ENCODE measurements at regions not wholly inside any gene's neighbourhood (a gene's known extent, or its start where the extent isn't known, plus 50 kb on each side); places are given as distances from the start of the nearest gene placed in this dataset.

DNA sequence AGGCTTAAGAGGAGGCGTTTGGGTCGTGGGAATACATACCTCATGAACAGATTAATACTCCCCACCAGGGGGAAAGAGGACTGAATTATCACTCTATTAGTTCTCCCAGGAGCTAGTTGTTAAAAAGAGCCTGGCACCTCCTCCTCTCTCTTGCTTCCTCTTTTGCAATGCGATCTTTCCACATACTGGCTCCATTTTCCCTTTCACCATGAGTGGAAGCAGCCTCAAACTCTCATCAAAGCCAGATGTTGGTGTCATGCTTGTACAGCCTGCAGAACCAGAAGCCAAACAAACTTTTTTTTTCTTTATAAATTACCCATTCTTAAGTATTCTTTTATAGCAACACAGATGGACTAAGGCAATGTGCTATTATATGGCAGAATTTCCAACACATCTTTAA lies 258.5 kb downstream of the FAM76B start:
- no peak overlapping the region for H3K4me3 Mint-ChIP-seq
- H3K27ac Mint-ChIP-seq: no peak overlapping the region
- no peaks in the 10 kb centered on the region for H3K27me3 Mint-ChIP-seq (ENCODE audit: low read depth)
- TF ChIP-seq EMX1 (CRISPR knock-in tag; IDR thresholded peaks at IDR 0.05): no peak
- TF ChIP-seq, protein P1, sequence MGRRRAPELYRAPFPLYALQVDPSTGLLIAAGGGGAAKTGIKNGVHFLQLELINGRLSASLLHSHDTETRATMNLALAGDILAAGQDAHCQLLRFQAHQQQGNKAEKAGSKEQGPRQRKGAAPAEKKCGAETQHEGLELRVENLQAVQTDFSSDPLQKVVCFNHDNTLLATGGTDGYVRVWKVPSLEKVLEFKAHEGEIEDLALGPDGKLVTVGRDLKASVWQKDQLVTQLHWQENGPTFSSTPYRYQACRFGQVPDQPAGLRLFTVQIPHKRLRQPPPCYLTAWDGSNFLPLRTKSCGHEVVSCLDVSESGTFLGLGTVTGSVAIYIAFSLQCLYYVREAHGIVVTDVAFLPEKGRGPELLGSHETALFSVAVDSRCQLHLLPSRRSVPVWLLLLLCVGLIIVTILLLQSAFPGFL (CRISPR knock-in tag; IDR thresholded peaks at IDR 0.05; ENCODE audit: borderline replicate concordance): no peak
- no peak for TF ChIP-seq ETV6 (CRISPR knock-in tag; IDR thresholded peaks at IDR 0.05)
- no peak for TF ChIP-seq TEAD1 (CRISPR knock-in tag; IDR thresholded peaks at IDR 0.05)
- no peak for TF ChIP-seq FOXK1 (CRISPR knock-in tag; IDR thresholded peaks at IDR 0.05)
- TF ChIP-seq, protein P2, sequence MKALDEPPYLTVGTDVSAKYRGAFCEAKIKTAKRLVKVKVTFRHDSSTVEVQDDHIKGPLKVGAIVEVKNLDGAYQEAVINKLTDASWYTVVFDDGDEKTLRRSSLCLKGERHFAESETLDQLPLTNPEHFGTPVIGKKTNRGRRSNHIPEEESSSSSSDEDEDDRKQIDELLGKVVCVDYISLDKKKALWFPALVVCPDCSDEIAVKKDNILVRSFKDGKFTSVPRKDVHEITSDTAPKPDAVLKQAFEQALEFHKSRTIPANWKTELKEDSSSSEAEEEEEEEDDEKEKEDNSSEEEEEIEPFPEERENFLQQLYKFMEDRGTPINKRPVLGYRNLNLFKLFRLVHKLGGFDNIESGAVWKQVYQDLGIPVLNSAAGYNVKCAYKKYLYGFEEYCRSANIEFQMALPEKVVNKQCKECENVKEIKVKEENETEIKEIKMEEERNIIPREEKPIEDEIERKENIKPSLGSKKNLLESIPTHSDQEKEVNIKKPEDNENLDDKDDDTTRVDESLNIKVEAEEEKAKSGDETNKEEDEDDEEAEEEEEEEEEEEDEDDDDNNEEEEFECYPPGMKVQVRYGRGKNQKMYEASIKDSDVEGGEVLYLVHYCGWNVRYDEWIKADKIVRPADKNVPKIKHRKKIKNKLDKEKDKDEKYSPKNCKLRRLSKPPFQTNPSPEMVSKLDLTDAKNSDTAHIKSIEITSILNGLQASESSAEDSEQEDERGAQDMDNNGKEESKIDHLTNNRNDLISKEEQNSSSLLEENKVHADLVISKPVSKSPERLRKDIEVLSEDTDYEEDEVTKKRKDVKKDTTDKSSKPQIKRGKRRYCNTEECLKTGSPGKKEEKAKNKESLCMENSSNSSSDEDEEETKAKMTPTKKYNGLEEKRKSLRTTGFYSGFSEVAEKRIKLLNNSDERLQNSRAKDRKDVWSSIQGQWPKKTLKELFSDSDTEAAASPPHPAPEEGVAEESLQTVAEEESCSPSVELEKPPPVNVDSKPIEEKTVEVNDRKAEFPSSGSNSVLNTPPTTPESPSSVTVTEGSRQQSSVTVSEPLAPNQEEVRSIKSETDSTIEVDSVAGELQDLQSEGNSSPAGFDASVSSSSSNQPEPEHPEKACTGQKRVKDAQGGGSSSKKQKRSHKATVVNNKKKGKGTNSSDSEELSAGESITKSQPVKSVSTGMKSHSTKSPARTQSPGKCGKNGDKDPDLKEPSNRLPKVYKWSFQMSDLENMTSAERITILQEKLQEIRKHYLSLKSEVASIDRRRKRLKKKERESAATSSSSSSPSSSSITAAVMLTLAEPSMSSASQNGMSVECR (CRISPR knock-in tag; IDR thresholded peaks at IDR 0.05; ENCODE audit: borderline replicate concordance): no peak
- no peak for ATAC-seq
- no peaks in the 10 kb centered on the region for H3K4me1 Mint-ChIP-seq
- H3K36me3 Mint-ChIP-seq: no peaks in the 10 kb centered on the region
- ChIA-PET CTCF (interaction anchor here (1.0 kb wide), 1 partner anchor 174 kb away, joined by 4 read pairs; no protein-coding TSS in a partner anchor), POLR2A (no interaction called here)
- no peaks in the 10 kb centered on the region for H3K9me3 Mint-ChIP-seq
- DNase-seq (ENCODE audit: low spot score): no peak

DNA sequence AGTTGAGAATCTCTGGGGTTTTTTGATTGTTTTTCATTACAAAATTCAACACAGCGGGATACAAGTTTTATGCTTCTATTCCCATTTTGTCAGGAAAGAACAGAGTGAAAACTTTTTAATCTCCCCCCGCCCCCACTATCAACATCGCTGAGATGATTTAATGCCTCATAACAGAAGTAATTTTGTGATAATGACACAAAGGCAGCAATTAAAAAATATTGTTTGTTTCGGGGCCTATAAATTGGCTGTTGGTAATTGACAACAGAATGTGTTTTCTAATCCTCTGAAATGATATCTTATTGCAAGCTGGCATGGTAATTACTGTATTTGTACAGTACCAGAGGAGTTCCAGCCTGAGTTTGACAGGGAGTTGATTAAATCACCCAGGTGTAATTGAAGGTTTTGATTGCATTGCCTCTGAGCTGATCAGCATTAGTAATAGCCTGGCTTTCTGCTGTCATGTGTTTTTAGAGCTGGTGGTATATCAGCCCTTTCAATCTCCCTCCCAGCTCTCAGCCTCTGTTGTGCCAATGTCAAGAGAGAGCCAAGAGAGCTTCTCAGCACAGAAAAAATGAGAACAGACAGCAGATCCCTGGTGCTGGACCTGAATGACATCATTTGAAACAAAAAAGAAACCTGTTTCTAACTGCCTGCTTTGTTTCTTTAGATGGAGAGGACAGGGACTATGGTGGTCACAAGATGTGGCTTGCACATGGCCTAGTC lies 265.1 kb downstream of the FAM76B start:
- ChIA-PET CTCF (interaction anchor here (1.5 to 1.6 kb wide), 2 partner anchors 16 to 372 kb away, joined by 3 read pairs; no protein-coding TSS in a partner anchor), POLR2A (interaction anchor here (0.7 kb wide), 1 partner anchor 293 kb away, joined by 3 read pairs; no protein-coding TSS in a partner anchor)
- ATAC-seq: no peak
- TF ChIP-seq TP53 (CRISPR knock-in tag; IDR thresholded peaks at IDR 0.05) (no peak), NFYB (CRISPR knock-in tag; conservative IDR thresholded peaks at IDR 0.05; ENCODE audit: low read depth) (no peak), RORB (CRISPR knock-in tag; IDR thresholded peaks at IDR 0.05) (no peak), FOXK1 (CRISPR knock-in tag; IDR thresholded peaks at IDR 0.05) (no peak), CBFB (CRISPR knock-in tag; IDR thresholded peaks at IDR 0.05; ENCODE audit: low read depth) (no peak), TCF7 (CRISPR knock-in tag; IDR thresholded peaks at IDR 0.05; ENCODE audit: low read depth) (no peak)
- TF ChIP-seq, protein P3, sequence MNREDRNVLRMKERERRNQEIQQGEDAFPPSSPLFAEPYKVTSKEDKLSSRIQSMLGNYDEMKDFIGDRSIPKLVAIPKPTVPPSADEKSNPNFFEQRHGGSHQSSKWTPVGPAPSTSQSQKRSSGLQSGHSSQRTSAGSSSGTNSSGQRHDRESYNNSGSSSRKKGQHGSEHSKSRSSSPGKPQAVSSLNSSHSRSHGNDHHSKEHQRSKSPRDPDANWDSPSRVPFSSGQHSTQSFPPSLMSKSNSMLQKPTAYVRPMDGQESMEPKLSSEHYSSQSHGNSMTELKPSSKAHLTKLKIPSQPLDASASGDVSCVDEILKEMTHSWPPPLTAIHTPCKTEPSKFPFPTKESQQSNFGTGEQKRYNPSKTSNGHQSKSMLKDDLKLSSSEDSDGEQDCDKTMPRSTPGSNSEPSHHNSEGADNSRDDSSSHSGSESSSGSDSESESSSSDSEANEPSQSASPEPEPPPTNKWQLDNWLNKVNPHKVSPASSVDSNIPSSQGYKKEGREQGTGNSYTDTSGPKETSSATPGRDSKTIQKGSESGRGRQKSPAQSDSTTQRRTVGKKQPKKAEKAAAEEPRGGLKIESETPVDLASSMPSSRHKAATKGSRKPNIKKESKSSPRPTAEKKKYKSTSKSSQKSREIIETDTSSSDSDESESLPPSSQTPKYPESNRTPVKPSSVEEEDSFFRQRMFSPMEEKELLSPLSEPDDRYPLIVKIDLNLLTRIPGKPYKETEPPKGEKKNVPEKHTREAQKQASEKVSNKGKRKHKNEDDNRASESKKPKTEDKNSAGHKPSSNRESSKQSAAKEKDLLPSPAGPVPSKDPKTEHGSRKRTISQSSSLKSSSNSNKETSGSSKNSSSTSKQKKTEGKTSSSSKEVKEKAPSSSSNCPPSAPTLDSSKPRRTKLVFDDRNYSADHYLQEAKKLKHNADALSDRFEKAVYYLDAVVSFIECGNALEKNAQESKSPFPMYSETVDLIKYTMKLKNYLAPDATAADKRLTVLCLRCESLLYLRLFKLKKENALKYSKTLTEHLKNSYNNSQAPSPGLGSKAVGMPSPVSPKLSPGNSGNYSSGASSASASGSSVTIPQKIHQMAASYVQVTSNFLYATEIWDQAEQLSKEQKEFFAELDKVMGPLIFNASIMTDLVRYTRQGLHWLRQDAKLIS (CRISPR knock-in tag; IDR thresholded peaks at IDR 0.05; ENCODE audit: borderline replicate concordance): no peak
- TF ChIP-seq, protein P4, sequence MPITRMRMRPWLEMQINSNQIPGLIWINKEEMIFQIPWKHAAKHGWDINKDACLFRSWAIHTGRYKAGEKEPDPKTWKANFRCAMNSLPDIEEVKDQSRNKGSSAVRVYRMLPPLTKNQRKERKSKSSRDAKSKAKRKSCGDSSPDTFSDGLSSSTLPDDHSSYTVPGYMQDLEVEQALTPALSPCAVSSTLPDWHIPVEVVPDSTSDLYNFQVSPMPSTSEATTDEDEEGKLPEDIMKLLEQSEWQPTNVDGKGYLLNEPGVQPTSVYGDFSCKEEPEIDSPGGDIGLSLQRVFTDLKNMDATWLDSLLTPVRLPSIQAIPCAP (CRISPR knock-in tag; IDR thresholded peaks at IDR 0.05): no peak
- Mint-ChIP-seq H3K9me3 (no peaks in the 10 kb centered on the region), H3K4me3 (no peak overlapping the region), H3K4me1 (no peaks in the 10 kb centered on the region), H3K27ac (no peak overlapping the region), H3K36me3 (no peaks in the 10 kb centered on the region), H3K27me3 (ENCODE audit: low read depth) (no peaks in the 10 kb centered on the region)
- DNase-seq (ENCODE audit: low spot score): no peak

All from WTC11 (cell line).